Mesothelial cell of epicardium (in vitro differentiated cells): ENCODE measurements at regions not wholly inside any gene's neighbourhood (a gene's known extent, or its start where the extent isn't known, plus 50 kb on each side); places are given as distances from the start of the nearest gene placed in this dataset.

ENCODE experiments used
- DNase-seq, 2 experiments: peaks; one replicate each; pipeline ENCODE4 v3.0.0; 2021; ENCODE audit warnings: low spot score in 2 of 2; ENCODE audit not compliant: unreplicated experiment in 2 of 2
- H3K27ac Mint-ChIP-seq: 2 replicates; pipeline ENCODE4 v1.8.0; 2021; ENCODE audit warnings: mixed read lengths
- H3K27me3 Mint-ChIP-seq: 2 replicates; pipeline ENCODE4 v1.8.0; 2021; ENCODE audit warnings: low read depth, mixed read lengths
- H3K36me3 Mint-ChIP-seq: 2 replicates; pipeline ENCODE4 v1.8.0; 2021; ENCODE audit warnings: mixed read lengths
- H3K4me1 Mint-ChIP-seq: 2 replicates; pipeline ENCODE4 v1.8.0; 2021; ENCODE audit warnings: mixed read lengths
- H3K4me3 Mint-ChIP-seq: 2 replicates; pipeline ENCODE4 v1.8.0; 2021; ENCODE audit warnings: mild to moderate bottlenecking, moderate library complexity, mixed read lengths
- H3K9me3 Mint-ChIP-seq: 2 replicates; pipeline ENCODE4 v1.8.0; 2021; ENCODE audit warnings: mixed read lengths
- TF ChIP-seq, protein P1 (sequence below): fragments of 200-600 bp; sonication (generic); IDR thresholded peaks from one replicate; pipeline ENCODE4 v1.5.0; 2021; ENCODE audit warnings: antibody characterized with exemption; ENCODE audit not compliant: unreplicated experiment

DNA sequence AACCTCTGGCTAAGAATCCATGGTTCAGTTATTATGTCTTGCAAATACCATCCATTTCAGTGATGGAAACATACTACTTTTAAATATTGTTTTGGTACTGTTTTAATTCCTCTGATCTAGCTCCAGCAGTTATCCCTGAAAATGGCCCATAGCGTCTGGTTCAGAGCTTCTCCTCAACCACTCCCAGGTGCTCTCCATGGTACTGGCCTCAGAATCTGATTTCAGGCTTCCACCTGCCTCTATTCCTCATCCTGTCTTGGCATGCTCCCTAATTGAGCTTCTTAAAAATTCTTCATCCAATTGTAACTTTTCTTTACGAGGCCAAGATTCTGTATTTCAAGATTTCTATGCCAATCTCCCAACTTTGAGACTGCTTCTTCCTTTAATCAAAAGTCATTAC, 236.3 kb downstream of the HTR7 start:
- H3K36me3 Mint-ChIP-seq: no peaks in the 10 kb centered on the region
- H3K4me1 Mint-ChIP-seq: no peaks in the 10 kb centered on the region
- DNase-seq: no peak
- H3K4me3 Mint-ChIP-seq: no peak overlapping the region
- H3K27me3 Mint-ChIP-seq: peaks cover 42% of the 10 kb centered on the region
- H3K9me3 Mint-ChIP-seq: no peaks in the 10 kb centered on the region
- H3K27ac Mint-ChIP-seq: no peak overlapping the region
- TF ChIP-seq, protein P1, sequence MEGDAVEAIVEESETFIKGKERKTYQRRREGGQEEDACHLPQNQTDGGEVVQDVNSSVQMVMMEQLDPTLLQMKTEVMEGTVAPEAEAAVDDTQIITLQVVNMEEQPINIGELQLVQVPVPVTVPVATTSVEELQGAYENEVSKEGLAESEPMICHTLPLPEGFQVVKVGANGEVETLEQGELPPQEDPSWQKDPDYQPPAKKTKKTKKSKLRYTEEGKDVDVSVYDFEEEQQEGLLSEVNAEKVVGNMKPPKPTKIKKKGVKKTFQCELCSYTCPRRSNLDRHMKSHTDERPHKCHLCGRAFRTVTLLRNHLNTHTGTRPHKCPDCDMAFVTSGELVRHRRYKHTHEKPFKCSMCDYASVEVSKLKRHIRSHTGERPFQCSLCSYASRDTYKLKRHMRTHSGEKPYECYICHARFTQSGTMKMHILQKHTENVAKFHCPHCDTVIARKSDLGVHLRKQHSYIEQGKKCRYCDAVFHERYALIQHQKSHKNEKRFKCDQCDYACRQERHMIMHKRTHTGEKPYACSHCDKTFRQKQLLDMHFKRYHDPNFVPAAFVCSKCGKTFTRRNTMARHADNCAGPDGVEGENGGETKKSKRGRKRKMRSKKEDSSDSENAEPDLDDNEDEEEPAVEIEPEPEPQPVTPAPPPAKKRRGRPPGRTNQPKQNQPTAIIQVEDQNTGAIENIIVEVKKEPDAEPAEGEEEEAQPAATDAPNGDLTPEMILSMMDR: no peak

DNA sequence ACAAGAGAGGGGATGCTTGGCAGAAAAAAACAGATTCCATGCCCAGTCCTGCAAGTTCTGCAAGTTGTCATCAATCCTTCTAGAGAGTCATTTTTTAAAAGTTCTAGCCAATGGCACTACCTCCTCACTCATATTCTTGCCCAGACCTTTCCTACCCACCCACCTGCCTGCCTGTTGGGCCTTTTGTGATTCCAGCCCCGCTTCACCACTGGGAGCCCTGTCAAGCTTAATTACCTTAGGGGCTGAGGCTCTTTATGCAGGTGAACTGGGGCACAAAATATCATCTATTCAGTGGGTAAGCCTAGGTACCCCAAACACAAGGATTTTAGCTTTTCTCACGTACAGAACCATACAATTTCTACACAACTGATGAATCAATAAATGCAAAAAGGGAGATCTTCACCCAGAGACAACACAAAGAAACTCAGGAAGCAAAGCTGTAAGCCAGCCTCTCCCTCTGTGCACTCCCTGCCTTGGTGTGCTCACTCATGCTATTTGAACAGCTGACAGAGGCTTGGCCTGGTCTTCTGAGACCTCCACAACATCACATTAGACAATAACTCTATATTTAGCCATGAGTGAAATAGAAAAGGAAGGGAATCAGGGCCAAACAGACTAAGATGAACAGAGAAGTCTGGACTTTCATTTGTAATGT, 222.6 kb downstream of the HTR7 start:
- Mint-ChIP-seq H3K9me3 (peaks cover 7% of the 10 kb centered on the region), H3K4me1 (no peaks in the 10 kb centered on the region), H3K36me3 (no peaks in the 10 kb centered on the region), H3K27me3 (peaks cover 2% of the 10 kb centered on the region), H3K27ac (no peak overlapping the region), H3K4me3 (no peak overlapping the region)
- no peak for DNase-seq
- TF ChIP-seq, protein P1: no peak

DNA sequence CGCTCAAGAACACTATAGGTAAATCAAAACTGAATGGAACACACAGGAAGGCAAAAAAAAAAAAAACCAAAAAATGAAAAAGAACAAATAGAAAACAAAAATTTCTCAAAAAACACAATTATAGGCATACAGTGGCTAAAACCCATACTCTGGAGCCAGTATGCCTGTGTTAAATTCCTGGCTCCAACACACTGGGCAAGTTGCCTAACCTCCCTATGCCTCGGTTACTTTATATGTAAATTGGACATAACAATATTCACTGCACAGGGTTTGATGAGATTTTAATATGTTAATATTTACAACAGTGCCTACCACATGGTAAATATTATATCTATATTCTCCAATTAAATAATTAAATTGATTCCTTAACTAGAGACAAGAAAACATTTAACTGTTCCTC, 217.1 kb downstream of the HTR7 start:
- Mint-ChIP-seq H3K27me3 (no peaks in the 10 kb centered on the region), H3K4me1 (peaks cover 11% of the 10 kb centered on the region), H3K9me3 (peaks cover 7% of the 10 kb centered on the region), H3K4me3 (no peak overlapping the region), H3K27ac (no peak overlapping the region), H3K36me3 (no peaks in the 10 kb centered on the region)
- TF ChIP-seq, protein P1: no peak
- no peak for DNase-seq

DNA sequence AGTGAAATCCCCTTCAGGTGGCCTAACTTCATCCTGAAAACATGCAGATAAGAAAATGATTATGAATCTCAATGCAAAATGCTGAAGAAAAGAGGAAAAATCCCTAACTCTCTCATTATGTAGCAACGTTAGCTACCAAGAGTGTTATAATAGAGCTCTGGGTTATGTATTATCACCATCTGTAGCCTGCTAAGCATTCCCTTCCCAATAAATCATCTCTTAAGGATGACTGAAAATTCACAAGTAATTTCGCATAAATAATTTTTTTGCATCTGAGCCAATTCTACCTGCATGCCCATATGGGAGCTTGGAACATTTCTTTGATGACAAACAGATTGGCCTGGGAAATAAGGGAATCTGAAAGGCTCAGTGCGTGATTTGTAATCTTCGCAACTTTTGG, 216.1 kb downstream of the HTR7 start:
- Mint-ChIP-seq H3K9me3 (peaks cover 9% of the 10 kb centered on the region), H3K36me3 (no peaks in the 10 kb centered on the region), H3K4me3 (no peak overlapping the region), H3K4me1 (peaks cover 11% of the 10 kb centered on the region), H3K27me3 (no peaks in the 10 kb centered on the region), H3K27ac (no peak overlapping the region)
- TF ChIP-seq, protein P1: no peak
- no peak for DNase-seq

DNA sequence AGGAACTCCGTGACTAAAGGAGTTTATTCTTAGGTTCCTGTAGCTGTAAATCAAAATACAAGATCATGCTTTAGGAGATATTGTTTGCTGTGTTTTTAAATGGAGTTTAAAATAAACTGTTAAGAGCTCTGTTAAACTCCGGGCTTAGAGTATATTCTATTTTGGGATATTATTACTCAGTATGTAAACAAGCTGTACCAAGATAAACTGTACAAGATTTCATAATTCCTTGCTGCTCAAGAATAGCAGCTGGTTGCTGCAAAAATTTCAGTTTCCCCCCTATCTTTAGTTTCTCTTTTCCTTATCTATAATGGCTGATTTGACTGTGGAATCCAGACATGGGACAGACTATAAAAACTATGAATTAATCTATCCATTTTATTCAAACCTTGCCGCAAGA, 215.7 kb downstream of the HTR7 start:
- no peaks in the 10 kb centered on the region for H3K36me3 Mint-ChIP-seq
- TF ChIP-seq, protein P1: no peak

DNA sequence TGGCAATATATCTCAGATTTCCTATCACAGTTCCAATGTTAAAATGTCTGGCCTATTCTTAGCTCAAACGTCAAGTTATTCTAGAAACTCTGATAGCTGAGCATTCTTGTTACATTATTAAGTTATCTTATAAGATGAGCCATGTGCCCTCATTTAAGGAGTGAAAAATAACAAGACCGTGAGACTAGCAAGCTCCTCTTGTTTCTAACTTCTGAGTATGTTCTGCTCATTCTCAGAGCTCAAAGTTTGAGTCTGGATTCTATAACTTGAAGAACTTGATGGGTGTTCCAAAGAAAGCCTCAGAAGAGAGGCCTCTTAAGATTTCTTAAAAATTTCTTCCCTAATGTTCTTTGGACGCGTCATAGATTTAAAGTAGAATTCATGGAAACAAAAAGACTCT, 215.2 kb downstream of the HTR7 start:
- Mint-ChIP-seq H3K9me3 (peaks cover 16% of the 10 kb centered on the region), H3K36me3 (no peaks in the 10 kb centered on the region), H3K4me3 (no peak overlapping the region), H3K4me1 (peaks cover 11% of the 10 kb centered on the region), H3K27me3 (no peaks in the 10 kb centered on the region), H3K27ac (no peak overlapping the region)
- TF ChIP-seq, protein P1: no peak
- no peak for DNase-seq

More for the DNA sequence above, 215.7 kb downstream of the HTR7 start:
- Mint-ChIP-seq H3K9me3 (peaks cover 13% of the 10 kb centered on the region), H3K27me3 (no peaks in the 10 kb centered on the region), H3K4me1 (peaks cover 11% of the 10 kb centered on the region), H3K4me3 (no peak overlapping the region), H3K27ac (no peak overlapping the region)
- no peak for DNase-seq
